HUES6 (cell line): ENCODE measurements at regions not wholly inside any gene's neighbourhood (a gene's known extent, or its start where the extent isn't known, plus 50 kb on each side); places are given as distances from the start of the nearest gene placed in this dataset.

Experiments used
- H3K27ac ChIP-seq: 2 replicates; pipeline ENCODE4 v1.7.0; 2013; ENCODE audit warnings: low read depth, mild to moderate bottlenecking, low read length, inconsistent platforms
- H3K27me3 ChIP-seq: 2 replicates; pipeline ENCODE4 v1.6.1; 2013; ENCODE audit warnings: low read length; ENCODE audit not compliant: control insufficient read depth, insufficient read depth
- H3K36me3 ChIP-seq: 2 replicates; pipeline ENCODE4 v1.6.1; 2013; ENCODE audit warnings: low read length; ENCODE audit not compliant: control insufficient read depth, insufficient read depth
- H3K4me1 ChIP-seq: 2 replicates; pipeline ENCODE4 v1.6.1; 2013; ENCODE audit warnings: low read length; ENCODE audit not compliant: control insufficient read depth, insufficient read depth
- H3K4me3 ChIP-seq: 2 replicates; pipeline ENCODE4 v1.5.1; 2013; ENCODE audit warnings: low read depth, low read length
- H3K9ac ChIP-seq: one replicate; pipeline ENCODE4 v1.6.1; 2013; ENCODE audit warnings: mild to moderate bottlenecking, low read length
- H3K9me3 ChIP-seq: 2 replicates; pipeline ENCODE4 v1.6.1; 2013; ENCODE audit warnings: low read depth, low read length; ENCODE audit not compliant: control insufficient read depth, insufficient read depth

- Histone ChIP-seq H3K9me3 (no peaks in the 10 kb centered on the region), H3K9ac (no peak overlapping the region), H3K36me3 (no peaks in the 10 kb centered on the region), H3K27me3 (peaks cover 6% of the 10 kb centered on the region; the same call in 1 of the 2 replicates), H3K4me1 (peaks cover 5% of the 10 kb centered on the region), H3K4me3 (no peak overlapping the region), H3K27ac (no peak overlapping the region)
Measured at GRCh38 chr22:46055911-46056545, 79.1 kb upstream of the WNT7B start.

- no peak overlapping the region for H3K9ac ChIP-seq
- no peaks in the 10 kb centered on the region for H3K9me3 ChIP-seq
- no peak overlapping the region for H3K27ac ChIP-seq
- H3K36me3 ChIP-seq: no peaks in the 10 kb centered on the region
- peaks cover 5% of the 10 kb centered on the region for H3K4me1 ChIP-seq
- peaks cover 6% of the 10 kb centered on the region; the same call in 1 of the 2 replicates for H3K27me3 ChIP-seq
- H3K4me3 ChIP-seq: no peak overlapping the region
Measured at GRCh38 chr22:46056546-46057245, 79.7 kb upstream of the WNT7B start.

- no peak overlapping the region for H3K27ac ChIP-seq
- no peak overlapping the region for H3K4me3 ChIP-seq
- peaks cover 6% of the 10 kb centered on the region; the same call in 1 of the 2 replicates for H3K27me3 ChIP-seq
- no peaks in the 10 kb centered on the region for H3K9me3 ChIP-seq
- H3K9ac ChIP-seq: no peak overlapping the region
- H3K36me3 ChIP-seq: no peaks in the 10 kb centered on the region
- H3K4me1 ChIP-seq: peaks cover 5% of the 10 kb centered on the region
Measured at GRCh38 chr22:46057246-46058090, 80.5 kb upstream of the WNT7B start.

GRCh38 chr22:46058091-46058420 is 81.1 kb upstream of the WNT7B start:
- Histone ChIP-seq H3K9me3 (no peaks in the 10 kb centered on the region), H3K4me3 (no peak overlapping the region), H3K9ac (no peak overlapping the region), H3K27me3 (peaks cover 6% of the 10 kb centered on the region; the same call in 1 of the 2 replicates), H3K27ac (no peak overlapping the region), H3K4me1 (peaks cover 1% of the 10 kb centered on the region), H3K36me3 (no peaks in the 10 kb centered on the region)

GRCh38 chr22:46058591-46059519 is 81.9 kb upstream of the WNT7B start:
- Histone ChIP-seq H3K4me3 (no peak overlapping the region), H3K9me3 (no peaks in the 10 kb centered on the region), H3K27ac (no peak overlapping the region), H3K36me3 (no peaks in the 10 kb centered on the region), H3K4me1 (no peaks in the 10 kb centered on the region), H3K27me3 (peaks cover 6% of the 10 kb centered on the region; the same call in 1 of the 2 replicates), H3K9ac (no peak overlapping the region)

- H3K9me3 ChIP-seq: no peaks in the 10 kb centered on the region
- H3K4me3 ChIP-seq: peak overlapping the region; percentile 13; the same call in 1 of the 2 replicates
- no peaks in the 10 kb centered on the region for H3K4me1 ChIP-seq
- H3K27ac ChIP-seq: no peak overlapping the region
- no peaks in the 10 kb centered on the region for H3K36me3 ChIP-seq
- H3K27me3 ChIP-seq: peaks cover 6% of the 10 kb centered on the region
- H3K9ac ChIP-seq: no peak overlapping the region
Measured at GRCh38 chr22:46060292-46061123, 83.5 kb upstream of the WNT7B start.

- Histone ChIP-seq H3K27ac (no peak overlapping the region), H3K4me1 (no peaks in the 10 kb centered on the region), H3K9ac (no peak overlapping the region), H3K9me3 (no peaks in the 10 kb centered on the region), H3K36me3 (no peaks in the 10 kb centered on the region), H3K4me3 (peak overlapping the region; percentile 13; the same call in 1 of the 2 replicates), H3K27me3 (peaks cover 6% of the 10 kb centered on the region)
Measured at GRCh38 chr22:46061124-46061500, 84.2 kb upstream of the WNT7B start.

GRCh38 chr22:46061501-46062231 is 84.7 kb upstream of the WNT7B start:
- Histone ChIP-seq H3K4me1 (no peaks in the 10 kb centered on the region), H3K27ac (no peak overlapping the region), H3K4me3 (peak overlapping the region; percentile 13; the same call in 1 of the 2 replicates), H3K36me3 (no peaks in the 10 kb centered on the region), H3K9me3 (no peaks in the 10 kb centered on the region), H3K27me3 (peaks cover 8% of the 10 kb centered on the region), H3K9ac (no peak overlapping the region)

- Histone ChIP-seq H3K27me3 (peaks cover 11% of the 10 kb centered on the region), H3K4me1 (no peaks in the 10 kb centered on the region), H3K27ac (no peak overlapping the region), H3K36me3 (no peaks in the 10 kb centered on the region), H3K4me3 (no peak overlapping the region), H3K9ac (no peak overlapping the region), H3K9me3 (no peaks in the 10 kb centered on the region)
Measured at GRCh38 chr22:46062232-46062615, 85.3 kb upstream of the WNT7B start.
